Activated CD4-positive, alpha-beta T cell treated with anti-CD3 and anti-CD28 coated beads for 36 hours (primary cell): ENCODE measurements at regions not wholly inside any gene's neighbourhood (a gene's known extent, or its start where the extent isn't known, plus 50 kb on each side); places are given as distances from the start of the nearest gene placed in this dataset.

Experiments used
- ATAC-seq: fragments of 200-7000 bp; cut with Tn5 transposase; one replicate; pipeline ENCODE4 v1.10.0; 2021; ENCODE audit warnings: mild to moderate bottlenecking, moderate library complexity
- CTCF ChIA-PET: fragments of 350-600 bp; sonication (Branson Sonifier 250); formaldehyde crosslinking; loops from one replicate; lab custom pipeline; 2021; ENCODE audit warnings: antibody characterized with exemption; lab: Charles Lee
- POLR2A ChIA-PET: fragments of 350-600 bp; sonication (Branson Sonifier 250); formaldehyde crosslinking; loops from one replicate; lab custom pipeline; 2021; ENCODE audit warnings: antibody characterized with exemption, inconsistent platforms; lab: Charles Lee
- DNase-seq: peaks from one replicate; pipeline ENCODE4 v3.0.0-alpha.2; 2020
- H3K27ac Mint-ChIP-seq: one replicate; pipeline ENCODE4 v1.8.0; 2021; ENCODE audit warnings: mixed read lengths
- H3K27me3 Mint-ChIP-seq: one replicate; pipeline ENCODE4 v1.8.0; 2021; ENCODE audit warnings: mixed read lengths
- H3K36me3 Mint-ChIP-seq: one replicate; pipeline ENCODE4 v1.8.0; 2021; ENCODE audit warnings: low read depth, mixed read lengths
- H3K4me1 Mint-ChIP-seq: one replicate; pipeline ENCODE4 v1.8.0; 2021; ENCODE audit warnings: mixed read lengths
- H3K4me3 Mint-ChIP-seq: one replicate; pipeline ENCODE4 v1.8.0; 2021; ENCODE audit warnings: mild to moderate bottlenecking, moderate library complexity, mixed read lengths
- H3K9me3 Mint-ChIP-seq: one replicate; pipeline ENCODE4 v1.8.0; 2021; ENCODE audit warnings: low read depth, mixed read lengths
- intact Hi-C, 2 experiments: fragments of 100-400 bp; cut with DNase I in 1 of 2; cut with micrococcal nuclease in 1 of 2; formaldehyde crosslinking; loops; one replicate each; pipeline versions ENCODE4 v1.14.2 to v1.15.1; 2022 to 2024; cut with DNase I, micrococcal nuclease

- H3K9me3 Mint-ChIP-seq = no peaks in the 10 kb centered on the region
- no peaks in the 10 kb centered on the region for H3K4me1 Mint-ChIP-seq
- CTCF ChIA-PET = no interaction called here
- H3K36me3 Mint-ChIP-seq = no peaks in the 10 kb centered on the region
- no peak overlapping the region for H3K4me3 Mint-ChIP-seq
- intact Hi-C loops = no loop called here
- H3K27ac Mint-ChIP-seq = no peak overlapping the region
- POLR2A ChIA-PET = no interaction called here
- peaks cover 7% of the 10 kb centered on the region for H3K27me3 Mint-ChIP-seq
- ATAC-seq (no peak), DNase-seq (no peak)
These were observed 264.9 kb upstream of the MON1B start for GRCh38 chr16:76926042-76926441.

DNA sequence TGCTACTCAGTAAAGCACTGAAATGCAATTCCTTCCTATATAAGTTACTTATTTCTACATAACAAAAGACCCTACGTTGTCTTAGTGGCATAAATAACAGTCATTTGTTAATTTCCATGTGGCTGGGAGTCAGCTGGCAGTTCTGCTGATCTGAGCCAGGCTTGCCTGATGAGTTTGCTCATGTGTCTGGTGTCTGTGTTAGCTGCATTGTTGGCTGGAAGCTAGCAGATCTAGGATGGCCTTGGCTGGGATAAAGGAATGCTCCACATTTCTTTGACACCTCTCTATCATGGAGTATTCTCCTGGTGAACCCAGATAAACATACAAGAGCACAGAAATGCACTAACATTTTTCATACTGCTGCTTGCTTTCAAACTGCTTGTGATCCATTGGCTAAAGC, 264.4 kb upstream of the MON1B start:
- ChIA-PET CTCF (no interaction called here), POLR2A (no interaction called here)
- intact Hi-C loops = no loop called here
- no peaks in the 10 kb centered on the region for H3K4me1 Mint-ChIP-seq
- H3K27ac Mint-ChIP-seq = no peak overlapping the region
- no peaks in the 10 kb centered on the region for H3K36me3 Mint-ChIP-seq
- peaks cover 7% of the 10 kb centered on the region for H3K27me3 Mint-ChIP-seq
- no peak for ATAC-seq
- H3K4me3 Mint-ChIP-seq = no peak overlapping the region
- DNase-seq = no peak
- no peaks in the 10 kb centered on the region for H3K9me3 Mint-ChIP-seq

GRCh38 chr16:76931186-76931585, 259.8 kb upstream of the MON1B start:
- intact Hi-C loops = loop anchor here in 1 of 2 experiments (5.0 kb wide), 1 partner anchor 376 kb away; no protein-coding TSS in a partner anchor
- ATAC-seq = no peak

DNA sequence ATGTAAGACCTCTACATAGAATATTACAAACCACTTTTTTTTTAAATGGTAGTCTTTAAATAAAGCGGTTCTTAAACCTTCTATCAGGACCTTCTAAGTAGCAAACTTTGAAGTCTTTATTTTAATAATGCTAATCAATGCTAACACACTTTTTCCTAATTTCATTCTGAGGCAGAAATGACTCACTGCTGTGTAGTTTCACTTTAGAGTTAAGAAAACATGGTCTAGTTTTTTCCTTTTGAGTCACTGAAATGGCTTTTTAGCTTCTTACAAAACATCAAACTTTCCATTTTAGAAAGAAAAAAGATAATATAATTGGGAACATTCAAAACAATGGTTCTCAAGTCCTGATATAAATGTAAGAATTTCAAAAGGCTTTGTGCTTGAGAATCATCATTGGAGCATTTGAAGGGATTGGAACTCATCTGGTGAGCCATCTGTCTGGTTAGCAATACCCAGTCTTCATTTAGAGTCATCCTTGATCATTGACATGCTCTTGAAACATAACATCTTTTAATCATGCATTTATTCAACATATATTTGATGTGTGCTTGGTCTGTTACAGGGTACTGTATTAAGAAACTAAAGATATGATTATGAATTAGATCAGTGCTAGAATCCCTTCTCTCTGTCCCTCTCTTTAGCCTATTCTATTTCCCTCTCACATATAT, 258.3 kb upstream of the MON1B start:
- no peak overlapping the region for H3K27ac Mint-ChIP-seq
- peaks cover 4% of the 10 kb centered on the region for H3K4me1 Mint-ChIP-seq
- DNase-seq (no peak), ATAC-seq (peak; percentile 85)
- POLR2A ChIA-PET = no interaction called here
- H3K9me3 Mint-ChIP-seq = peaks cover 4% of the 10 kb centered on the region
- H3K36me3 Mint-ChIP-seq = no peaks in the 10 kb centered on the region
- CTCF ChIA-PET = interaction anchor here (0.6 to 0.7 kb wide), 2 partner anchors 139 to 396 kb away, joined by 3 to 5 read pairs; no protein-coding TSS in a partner anchor
- no peak overlapping the region for H3K4me3 Mint-ChIP-seq
- peaks cover 10% of the 10 kb centered on the region for H3K27me3 Mint-ChIP-seq
- intact Hi-C loops = loop anchor here in 1 of 2 experiments (1.0 to 5.0 kb wide), 3 partner anchors 127 to 375 kb away; no protein-coding TSS in a partner anchor

More at GRCh38 chr16:76931186-76931585, 259.8 kb upstream of the MON1B start:
- H3K36me3 Mint-ChIP-seq = no peaks in the 10 kb centered on the region
- no peak for DNase-seq
- POLR2A ChIA-PET = no interaction called here
- no peak overlapping the region for H3K4me3 Mint-ChIP-seq
- no peak overlapping the region for H3K27ac Mint-ChIP-seq
- H3K4me1 Mint-ChIP-seq = peaks cover 4% of the 10 kb centered on the region
- H3K9me3 Mint-ChIP-seq = peaks cover 4% of the 10 kb centered on the region
- CTCF ChIA-PET = interaction anchor here (0.7 kb wide), 1 partner anchor 714 kb away, joined by 3 read pairs; no protein-coding TSS in a partner anchor
- H3K27me3 Mint-ChIP-seq = peaks cover 10% of the 10 kb centered on the region

GRCh38 chr16:76940251-76940650, 250.7 kb upstream of the MON1B start:
- Mint-ChIP-seq H3K4me1 (no peaks in the 10 kb centered on the region), H3K9me3 (no peaks in the 10 kb centered on the region), H3K4me3 (no peak overlapping the region), H3K36me3 (no peaks in the 10 kb centered on the region), H3K27me3 (peaks cover 6% of the 10 kb centered on the region), H3K27ac (no peak overlapping the region)
- no peak for DNase-seq
- intact Hi-C loops = no loop called here
- ChIA-PET CTCF (no interaction called here), POLR2A (no interaction called here)
- ATAC-seq = no peak

DNA sequence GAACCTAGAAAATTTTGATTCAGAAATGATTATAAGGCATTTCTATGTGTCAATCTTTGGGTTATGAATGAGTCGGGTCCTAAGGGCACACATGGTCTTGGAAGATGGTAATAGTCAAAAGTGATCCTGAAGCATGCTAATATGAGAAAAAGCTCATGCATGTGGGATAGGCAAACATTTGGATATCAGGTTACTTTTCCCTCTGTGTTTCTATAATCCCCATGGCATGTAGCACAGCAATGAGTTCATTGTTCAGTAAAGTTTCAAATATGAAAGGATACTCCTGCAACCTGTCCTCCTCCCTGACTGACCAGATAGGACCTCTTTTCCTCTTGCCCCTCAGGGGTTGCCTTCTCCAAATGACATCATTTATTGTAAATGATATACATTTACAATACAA, 249.9 kb upstream of the MON1B start:
- POLR2A ChIA-PET = no interaction called here
- CTCF ChIA-PET = no interaction called here
- no peaks in the 10 kb centered on the region for H3K4me1 Mint-ChIP-seq
- no peak for ATAC-seq
- H3K9me3 Mint-ChIP-seq = no peaks in the 10 kb centered on the region
- H3K4me3 Mint-ChIP-seq = no peak overlapping the region
- no peaks in the 10 kb centered on the region for H3K36me3 Mint-ChIP-seq
- H3K27me3 Mint-ChIP-seq = peaks cover 4% of the 10 kb centered on the region
- intact Hi-C loops = no loop called here
- H3K27ac Mint-ChIP-seq = no peak overlapping the region
- DNase-seq = no peak

DNA sequence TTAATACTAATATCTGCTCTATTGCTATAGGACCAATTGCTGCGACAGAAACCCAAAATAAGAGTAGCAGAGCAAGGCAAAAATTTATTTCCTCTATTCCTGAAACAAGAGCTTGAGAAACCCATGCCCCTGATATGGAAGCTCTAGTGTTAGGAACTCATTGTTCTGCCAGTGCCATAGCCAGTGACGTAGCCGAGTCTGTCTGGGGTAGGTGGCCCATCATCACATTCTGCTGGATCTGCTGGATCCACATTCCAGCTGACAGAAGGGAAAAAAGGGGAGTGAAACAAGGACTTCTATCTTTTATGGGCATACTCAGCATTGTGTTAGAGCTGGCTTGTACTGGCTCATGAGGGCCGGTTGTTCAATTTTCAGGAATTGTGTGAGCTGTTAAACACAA, 248.9 kb upstream of the MON1B start:
- intact Hi-C loops = no loop called here
- Mint-ChIP-seq H3K4me1 (no peaks in the 10 kb centered on the region), H3K27me3 (peaks cover 4% of the 10 kb centered on the region), H3K27ac (no peak overlapping the region), H3K36me3 (no peaks in the 10 kb centered on the region), H3K4me3 (no peak overlapping the region), H3K9me3 (no peaks in the 10 kb centered on the region)
- POLR2A ChIA-PET = no interaction called here
- CTCF ChIA-PET = no interaction called here
- ATAC-seq (no peak), DNase-seq (no peak)

- H3K4me3 Mint-ChIP-seq = no peak overlapping the region
- ATAC-seq (no peak), DNase-seq (no peak)
- intact Hi-C loops = no loop called here
- H3K9me3 Mint-ChIP-seq = no peaks in the 10 kb centered on the region
- ChIA-PET CTCF (no interaction called here), POLR2A (no interaction called here)
- no peaks in the 10 kb centered on the region for H3K4me1 Mint-ChIP-seq
- no peak overlapping the region for H3K27ac Mint-ChIP-seq
- no peaks in the 10 kb centered on the region for H3K36me3 Mint-ChIP-seq
- peaks cover 3% of the 10 kb centered on the region for H3K27me3 Mint-ChIP-seq
These were observed 247.1 kb upstream of the MON1B start for GRCh38 chr16:76943921-76944320.

- no peaks in the 10 kb centered on the region for H3K27me3 Mint-ChIP-seq
- peak; percentile 10 for DNase-seq
- peaks cover 10% of the 10 kb centered on the region for H3K9me3 Mint-ChIP-seq
- H3K4me1 Mint-ChIP-seq = no peaks in the 10 kb centered on the region
- H3K27ac Mint-ChIP-seq = no peak overlapping the region
- peak; percentile 51 for ATAC-seq
- no peak overlapping the region for H3K4me3 Mint-ChIP-seq
- intact Hi-C loops = no loop called here
- no peaks in the 10 kb centered on the region for H3K36me3 Mint-ChIP-seq
- ChIA-PET CTCF (no interaction called here), POLR2A (no interaction called here)
These were observed 244.1 kb upstream of the MON1B start for GRCh38 chr16:76946879-76947278.

DNA sequence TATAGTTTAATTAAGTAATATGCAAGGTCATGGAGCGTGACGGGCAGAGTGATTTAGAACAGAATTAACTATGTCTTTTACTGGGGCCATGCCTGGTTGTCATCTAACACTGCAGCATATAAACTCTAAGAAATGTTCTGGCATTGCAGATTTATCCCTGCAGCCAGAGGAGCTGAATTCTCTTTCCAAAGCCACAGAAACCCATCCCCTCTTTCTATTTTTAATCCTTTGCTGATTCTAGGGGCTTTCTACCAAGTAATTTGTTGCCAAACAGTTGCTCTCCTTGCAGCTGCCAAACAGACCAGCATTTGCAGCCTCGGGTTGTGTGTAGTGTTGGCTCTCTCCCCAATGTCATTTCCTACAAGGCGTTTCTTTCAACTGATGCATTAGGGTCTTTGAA, 243.2 kb upstream of the MON1B start:
- Mint-ChIP-seq H3K4me3 (no peak overlapping the region), H3K36me3 (no peaks in the 10 kb centered on the region), H3K4me1 (no peaks in the 10 kb centered on the region), H3K9me3 (peaks cover 10% of the 10 kb centered on the region), H3K27ac (no peak overlapping the region), H3K27me3 (no peaks in the 10 kb centered on the region)
- DNase-seq (no peak), ATAC-seq (no peak)
- CTCF ChIA-PET = no interaction called here
- POLR2A ChIA-PET = no interaction called here
- intact Hi-C loops = no loop called here

DNA sequence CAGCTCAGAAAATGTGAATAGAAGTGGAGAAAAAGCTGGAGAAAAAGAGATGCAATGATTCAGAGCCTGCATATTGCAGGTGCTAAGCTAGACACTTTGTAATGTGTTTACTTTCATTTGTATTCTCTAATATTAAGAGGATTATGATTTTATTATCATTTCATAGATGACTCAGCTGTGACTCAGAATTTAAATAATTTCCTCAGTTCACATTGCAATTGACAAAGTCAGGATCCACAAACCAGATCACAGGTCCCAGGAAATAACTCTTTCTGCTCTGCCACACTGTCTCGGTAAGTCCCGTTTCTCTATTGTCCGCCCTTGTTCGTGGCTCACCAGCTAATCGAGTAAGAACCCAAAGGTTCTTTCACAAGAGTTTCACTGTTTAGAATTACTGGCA, 235.4 kb upstream of the MON1B start:
- H3K4me1 Mint-ChIP-seq = no peaks in the 10 kb centered on the region
- H3K27me3 Mint-ChIP-seq = no peaks in the 10 kb centered on the region
- H3K4me3 Mint-ChIP-seq = no peak overlapping the region
- ChIA-PET POLR2A (no interaction called here), CTCF (no interaction called here)
- H3K27ac Mint-ChIP-seq = no peak overlapping the region
- ATAC-seq (no peak), DNase-seq (no peak)
- H3K36me3 Mint-ChIP-seq = no peaks in the 10 kb centered on the region
- intact Hi-C loops = no loop called here
- peaks cover 9% of the 10 kb centered on the region for H3K9me3 Mint-ChIP-seq

DNA sequence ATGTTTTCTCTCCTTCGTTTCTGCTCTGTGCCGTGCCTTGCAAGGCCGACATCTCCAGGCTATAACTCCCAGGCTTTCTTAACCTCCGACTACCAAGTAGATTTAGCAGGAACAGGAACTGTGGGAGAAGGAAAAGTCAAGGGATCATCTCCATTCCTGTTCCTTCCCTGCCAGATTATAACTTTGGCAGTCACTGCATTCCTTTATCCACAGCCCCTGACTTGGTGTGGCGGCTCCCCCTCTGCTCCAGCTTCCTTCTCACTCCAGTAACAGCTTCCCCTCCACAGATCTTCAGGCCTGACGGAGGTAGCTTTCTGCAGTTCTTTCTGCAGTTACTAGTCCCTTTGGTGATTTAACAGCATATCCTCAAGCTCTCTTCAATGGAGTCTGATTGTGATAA, 234.6 kb upstream of the MON1B start:
- no peak overlapping the region for H3K27ac Mint-ChIP-seq
- DNase-seq (no peak), ATAC-seq (no peak)
- no peaks in the 10 kb centered on the region for H3K4me1 Mint-ChIP-seq
- no peak overlapping the region for H3K4me3 Mint-ChIP-seq
- H3K36me3 Mint-ChIP-seq = no peaks in the 10 kb centered on the region
- CTCF ChIA-PET = no interaction called here
- no peaks in the 10 kb centered on the region for H3K27me3 Mint-ChIP-seq
- H3K9me3 Mint-ChIP-seq = peaks cover 4% of the 10 kb centered on the region
- intact Hi-C loops = no loop called here
- POLR2A ChIA-PET = no interaction called here
